Thymus (tissue), 11 donors: ENCODE measurements at regions not wholly inside any gene's neighbourhood (a gene's known extent, or its start where the extent isn't known, plus 50 kb on each side); places are given as distances from the start of the nearest gene placed in this dataset.

Source experiments
- DNase-seq, 9 donors: peaks; one replicate each; pipeline ENCODE4 v3.0.0-alpha.2; 2013; ENCODE audit warnings: low spot score in 9 of 9, low read depth in 6 of 9, missing footprints in 1 of 9
- H3K27ac ChIP-seq, 2 donors: one replicate each; pipeline ENCODE4 v1.5.1; 2013; ENCODE audit warnings: control low read depth in 1 of 2, low read depth in 1 of 2, low read length in 1 of 2, mild to moderate bottlenecking in 1 of 2, moderate library complexity in 1 of 2
- H3K27me3 ChIP-seq, 2 donors: one replicate each; pipeline ENCODE4 v1.5.1; 2013; ENCODE audit warnings: low read length in 1 of 2; ENCODE audit not compliant: control insufficient read depth in 2 of 2, insufficient read depth in 1 of 2
- H3K36me3 ChIP-seq, 2 donors: one replicate each; pipeline ENCODE4 v1.5.1; 2013; ENCODE audit warnings: low read length in 1 of 2, mild to moderate bottlenecking in 1 of 2, moderate library complexity in 1 of 2; ENCODE audit not compliant: control insufficient read depth in 2 of 2, insufficient read depth in 2 of 2
- H3K4me1 ChIP-seq, 2 donors: one replicate each; pipeline ENCODE4 v1.5.1; 2013; ENCODE audit warnings: low read length in 2 of 2; ENCODE audit not compliant: control insufficient read depth in 2 of 2, insufficient read depth in 2 of 2
- H3K4me3 ChIP-seq, 2 donors: one replicate each; pipeline ENCODE4 v1.5.1; 2013; ENCODE audit warnings: low read length in 2 of 2, control low read depth in 1 of 2, mild to moderate bottlenecking in 1 of 2
- H3K9me3 ChIP-seq, 2 donors: one replicate each; pipeline ENCODE4 v1.5.1; 2013; ENCODE audit warnings: low read length in 1 of 2, mild to moderate bottlenecking in 1 of 2; ENCODE audit not compliant: control insufficient read depth in 2 of 2, insufficient read depth in 1 of 2
- WGBS: extraction: QIAGEN DNeasy Blood & Tissue Kit; methylation state at CpG from one replicate; pipeline ENCODE4 v1.1.7; 2013; 5-methylcytosine and 5-hydroxymethylcytosine counted together
- donor health status: healthy.

GRCh38 chr14:26959972-26960660 is 362.3 kb upstream of the NOVA1 start:
- H3K4me1 ChIP-seq = no peaks in the 10 kb centered on the region
- H3K27ac ChIP-seq = no peak overlapping the region
- DNase-seq = no peak
- no peaks in the 10 kb centered on the region for H3K27me3 ChIP-seq
- WGBS = 79% methylated on average over 10 of the region's 10 CpGs
- no peaks in the 10 kb centered on the region for H3K36me3 ChIP-seq
- no peaks in the 10 kb centered on the region for H3K9me3 ChIP-seq
- H3K4me3 ChIP-seq = no peak overlapping the region

- H3K4me1 ChIP-seq = no peaks in the 10 kb centered on the region
- DNase-seq = no peak
- no peaks in the 10 kb centered on the region for H3K27me3 ChIP-seq
- no peaks in the 10 kb centered on the region for H3K9me3 ChIP-seq
- 58% methylated on average over 4 of the region's 4 CpGs for WGBS
- H3K36me3 ChIP-seq = no peaks in the 10 kb centered on the region
- H3K27ac ChIP-seq = no peak overlapping the region
- no peak overlapping the region for H3K4me3 ChIP-seq
Measured at GRCh38 chr14:26963711-26964110, 365.9 kb upstream of the NOVA1 start.

- Histone ChIP-seq H3K27me3 (no peaks in the 10 kb centered on the region), H3K4me1 (no peaks in the 10 kb centered on the region), H3K9me3 (no peaks in the 10 kb centered on the region), H3K4me3 (no peak overlapping the region), H3K36me3 (no peaks in the 10 kb centered on the region), H3K27ac (no peak overlapping the region)
- no peak for DNase-seq
- WGBS = 92% methylated on average over 7 of the region's 7 CpGs
Measured at GRCh38 chr14:26965490-26965889, 367.7 kb upstream of the NOVA1 start.

DNA sequence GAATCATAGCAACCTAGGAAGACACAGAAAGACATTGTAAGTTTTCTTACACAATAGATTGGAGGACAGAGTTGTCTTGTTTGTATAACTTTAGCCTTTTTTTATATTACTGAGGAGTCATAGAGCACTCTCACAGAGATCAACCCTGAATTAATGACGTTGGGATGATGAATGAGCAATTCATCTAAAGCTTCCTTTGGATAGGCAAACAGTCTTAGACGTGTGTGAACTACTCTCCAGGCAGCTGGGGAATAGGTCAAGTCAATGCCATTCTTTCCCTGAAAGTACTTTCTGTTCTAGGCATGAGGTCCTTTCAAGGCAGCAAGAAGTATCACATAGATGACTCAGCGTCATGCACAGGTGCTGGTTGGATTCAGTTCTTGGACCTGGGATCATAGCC is 369.1 kb upstream of the NOVA1 start:
- no peaks in the 10 kb centered on the region for H3K27me3 ChIP-seq
- H3K27ac ChIP-seq = no peak overlapping the region
- no peaks in the 10 kb centered on the region for H3K9me3 ChIP-seq
- H3K4me3 ChIP-seq = no peak overlapping the region
- H3K36me3 ChIP-seq = no peaks in the 10 kb centered on the region
- H3K4me1 ChIP-seq = no peaks in the 10 kb centered on the region
- WGBS = 58% methylated on average over 3 of the region's 3 CpGs
- DNase-seq = no peak

- Histone ChIP-seq H3K9me3 (no peaks in the 10 kb centered on the region), H3K27ac (no peak overlapping the region), H3K4me1 (no peaks in the 10 kb centered on the region), H3K36me3 (no peaks in the 10 kb centered on the region), H3K27me3 (no peaks in the 10 kb centered on the region), H3K4me3 (no peak overlapping the region)
- 68% methylated on average over 1 of the region's 1 CpG for WGBS
- no peak for DNase-seq
Measured at GRCh38 chr14:26974965-26975364, 377.1 kb upstream of the NOVA1 start.

- DNase-seq = no peak
- no peak overlapping the region for H3K27ac ChIP-seq
- no peaks in the 10 kb centered on the region for H3K9me3 ChIP-seq
- no peaks in the 10 kb centered on the region for H3K4me1 ChIP-seq
- H3K4me3 ChIP-seq = no peak overlapping the region
- no peaks in the 10 kb centered on the region for H3K36me3 ChIP-seq
- H3K27me3 ChIP-seq = no peaks in the 10 kb centered on the region
- 96% methylated on average over 5 of the region's 5 CpGs for WGBS
Measured at GRCh38 chr14:26982071-26982470, 384.2 kb upstream of the NOVA1 start.

- Histone ChIP-seq H3K27me3 (no peaks in the 10 kb centered on the region), H3K27ac (no peak overlapping the region), H3K4me1 (no peaks in the 10 kb centered on the region), H3K9me3 (no peaks in the 10 kb centered on the region), H3K4me3 (no peak overlapping the region), H3K36me3 (no peaks in the 10 kb centered on the region)
- peak in 5 of 9 donors; percentile 1 to 26 (median 7) for DNase-seq
- WGBS = 37% methylated on average over 9 of the region's 9 CpGs
Measured at GRCh38 chr14:26984311-26985177, 386.7 kb upstream of the NOVA1 start.

DNA sequence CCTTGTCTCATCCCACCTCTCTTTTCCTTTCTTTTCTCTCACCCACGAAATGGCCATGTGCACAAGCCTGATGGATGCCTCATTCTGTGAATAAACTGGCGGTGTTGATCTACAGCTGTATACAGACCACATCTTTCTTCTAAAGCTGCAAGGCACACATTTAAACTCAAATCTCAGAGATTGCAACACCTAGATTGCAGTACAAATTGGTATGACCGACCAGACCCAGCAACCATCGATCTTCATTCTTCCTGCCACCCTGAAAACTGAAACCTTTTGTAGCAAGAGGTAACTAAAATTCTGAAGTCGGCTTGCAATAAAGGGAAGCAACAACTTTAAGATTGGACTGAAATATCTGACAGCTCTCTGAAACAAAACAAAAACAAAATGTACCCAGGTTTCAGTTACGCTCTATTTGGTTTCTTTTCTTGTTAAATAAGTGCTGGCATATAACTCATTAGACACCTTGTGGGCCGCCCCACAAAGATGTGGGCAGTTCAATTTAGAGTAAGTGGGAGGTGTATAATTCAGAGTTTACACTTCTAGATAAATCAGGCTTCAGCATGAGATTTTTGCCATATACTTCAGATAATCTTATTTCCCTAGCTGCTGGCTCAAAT is 390.0 kb upstream of the NOVA1 start:
- Histone ChIP-seq H3K36me3 (no peaks in the 10 kb centered on the region), H3K27me3 (no peaks in the 10 kb centered on the region), H3K9me3 (no peaks in the 10 kb centered on the region), H3K4me1 (no peaks in the 10 kb centered on the region), H3K4me3 (no peak overlapping the region), H3K27ac (no peak overlapping the region)
- no peak for DNase-seq
- 76% methylated on average over 7 of the region's 7 CpGs for WGBS

- no peaks in the 10 kb centered on the region for H3K4me1 ChIP-seq
- H3K4me3 ChIP-seq = no peak overlapping the region
- no peaks in the 10 kb centered on the region for H3K9me3 ChIP-seq
- no peak for DNase-seq
- H3K27ac ChIP-seq = no peak overlapping the region
- no peaks in the 10 kb centered on the region for H3K27me3 ChIP-seq
- no peaks in the 10 kb centered on the region for H3K36me3 ChIP-seq
Measured at GRCh38 chr14:26990946-26991345, 393.1 kb upstream of the NOVA1 start.
